OCI-LY1 (cell line): ENCODE measurements at regions not wholly inside any gene's neighbourhood (a gene's known extent, or its start where the extent isn't known, plus 50 kb on each side); places are given as distances from the start of the nearest gene placed in this dataset.

ENCODE experiments used
- EZH2 ChIP-seq: fragments of 200-600 bp; sonication (generic), shearing (Covaris generic); IDR thresholded peaks from 2 replicates; pipeline ENCODE4 v1.8.0; 2017; ENCODE audit warnings: borderline replicate concordance, mixed run types, mild to moderate bottlenecking, antibody characterized with exemption, low read length, moderate library complexity, mixed read lengths
- TF ChIP-seq, protein P1 (sequence below): fragments of 200-600 bp; sonication (generic), shearing (Covaris generic); IDR thresholded peaks from 2 replicates; pipeline ENCODE4 v1.5.1; 2017; ENCODE audit warnings: mild to moderate bottlenecking, antibody characterized with exemption, low read length, moderate library complexity, mixed read lengths

DNA sequence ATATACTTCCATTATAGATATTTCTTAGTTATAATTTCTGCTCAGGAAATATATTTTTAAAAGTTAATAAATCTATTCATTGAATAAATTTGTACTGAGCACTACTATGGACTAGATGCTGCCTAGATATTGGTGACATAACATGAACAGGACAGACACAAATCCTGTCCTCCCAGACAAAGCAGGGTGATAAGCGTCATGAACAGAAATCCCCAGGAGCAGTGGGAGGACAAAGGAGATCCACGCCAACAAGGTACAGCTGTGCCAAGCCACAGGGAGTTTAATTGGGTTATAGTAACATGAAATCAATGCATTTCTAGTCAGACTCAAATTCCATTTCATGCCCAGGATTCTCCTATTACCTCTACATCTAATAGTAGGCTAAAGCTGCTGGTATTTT is 171.8 kb upstream of the CPNE8 start:
- TF ChIP-seq, protein P1, sequence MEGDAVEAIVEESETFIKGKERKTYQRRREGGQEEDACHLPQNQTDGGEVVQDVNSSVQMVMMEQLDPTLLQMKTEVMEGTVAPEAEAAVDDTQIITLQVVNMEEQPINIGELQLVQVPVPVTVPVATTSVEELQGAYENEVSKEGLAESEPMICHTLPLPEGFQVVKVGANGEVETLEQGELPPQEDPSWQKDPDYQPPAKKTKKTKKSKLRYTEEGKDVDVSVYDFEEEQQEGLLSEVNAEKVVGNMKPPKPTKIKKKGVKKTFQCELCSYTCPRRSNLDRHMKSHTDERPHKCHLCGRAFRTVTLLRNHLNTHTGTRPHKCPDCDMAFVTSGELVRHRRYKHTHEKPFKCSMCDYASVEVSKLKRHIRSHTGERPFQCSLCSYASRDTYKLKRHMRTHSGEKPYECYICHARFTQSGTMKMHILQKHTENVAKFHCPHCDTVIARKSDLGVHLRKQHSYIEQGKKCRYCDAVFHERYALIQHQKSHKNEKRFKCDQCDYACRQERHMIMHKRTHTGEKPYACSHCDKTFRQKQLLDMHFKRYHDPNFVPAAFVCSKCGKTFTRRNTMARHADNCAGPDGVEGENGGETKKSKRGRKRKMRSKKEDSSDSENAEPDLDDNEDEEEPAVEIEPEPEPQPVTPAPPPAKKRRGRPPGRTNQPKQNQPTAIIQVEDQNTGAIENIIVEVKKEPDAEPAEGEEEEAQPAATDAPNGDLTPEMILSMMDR = no peak
- no peak for TF ChIP-seq EZH2
